GM20000 (cell line): ENCODE measurements at regions not wholly inside any gene's neighbourhood (a gene's known extent, or its start where the extent isn't known, plus 50 kb on each side); places are given as distances from the start of the nearest gene placed in this dataset.

Source experiments
- DNase-seq: peaks from one replicate; pipeline ENCODE4 v3.0.0; 2012; ENCODE audit warnings: low spot score
- CTCF ChIP-seq: IDR thresholded peaks from 2 replicates; pipeline ENCODE4 v1.5.1; 2012; ENCODE audit warnings: mild to moderate bottlenecking, control low read depth; ENCODE audit errors: extremely low read depth, missing control alignments

GRCh38 chr12:24133384-24133783 is 183.9 kb upstream of the SOX5 start:
- DNase-seq: no peak
- TF ChIP-seq CTCF: no peak

GRCh38 chr12:24127919-24128721 is 178.7 kb upstream of the SOX5 start:
- TF ChIP-seq CTCF: no peak
- DNase-seq: peak; percentile 29

- no peak for TF ChIP-seq CTCF
- no peak for DNase-seq
These were observed 175.8 kb upstream of the SOX5 start for GRCh38 chr12:24125280-24125679.

- TF ChIP-seq CTCF: no peak
- no peak for DNase-seq
These were observed 172.4 kb upstream of the SOX5 start for GRCh38 chr12:24121911-24122310.

GRCh38 chr12:24118668-24119067 is 169.2 kb upstream of the SOX5 start:
- TF ChIP-seq CTCF: no peak
- no peak for DNase-seq

- no peak for DNase-seq
- no peak for TF ChIP-seq CTCF
These were observed 167.1 kb upstream of the SOX5 start for GRCh38 chr12:24116548-24116947.

GRCh38 chr12:24113701-24114100 is 164.2 kb upstream of the SOX5 start:
- TF ChIP-seq CTCF: no peak
- no peak for DNase-seq
